Stimulated activated CD4-positive, alpha-beta T cell treated with anti-CD3 and anti-CD28 coated beads, Interleukin-15, amount 100 ng/mL, for 48 hours (primary cell): ENCODE measurements at regions not wholly inside any gene's neighbourhood (a gene's known extent, or its start where the extent isn't known, plus 50 kb on each side); places are given as distances from the start of the nearest gene placed in this dataset.

Experiments
- DNase-seq, 2 donors: peaks; one replicate each; pipeline ENCODE4 v3.0.0-alpha.2; 2020; ENCODE audit warnings: low read depth in 2 of 2

DNA sequence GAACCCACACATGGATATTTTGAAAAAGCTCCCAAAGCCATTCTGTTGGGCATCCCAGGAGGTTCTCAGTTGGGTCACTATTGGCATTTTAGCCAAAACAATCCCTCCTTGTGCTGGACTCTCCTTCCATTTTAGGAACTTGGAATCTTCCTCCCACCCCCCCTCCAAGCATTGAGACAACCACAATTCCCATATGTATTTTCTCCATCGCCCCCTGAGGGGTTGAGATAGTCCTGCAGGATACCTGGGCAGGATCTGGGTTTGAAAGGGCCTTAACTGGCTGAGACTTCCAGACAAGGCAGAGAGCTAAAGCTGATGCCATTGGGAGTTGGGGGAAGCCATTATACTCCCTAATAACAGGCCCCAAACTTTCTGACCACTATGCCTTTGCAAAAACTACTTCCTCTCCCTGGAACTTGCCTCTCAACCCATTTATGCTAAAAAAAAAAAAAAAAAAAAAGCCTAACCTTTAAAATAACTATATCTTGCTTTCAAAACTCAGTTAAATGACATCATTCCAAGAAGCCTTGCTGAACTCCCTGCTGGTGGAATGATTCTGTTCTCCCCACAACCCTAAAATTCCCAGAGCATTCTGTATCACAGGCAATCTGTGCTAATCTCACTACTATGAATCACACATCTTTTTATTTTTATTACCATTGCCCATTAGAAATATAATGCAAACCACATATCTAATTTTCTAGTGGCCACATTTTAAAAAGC lies 77.5 kb upstream of the PDE1C start:
- no peak for DNase-seq

DNA sequence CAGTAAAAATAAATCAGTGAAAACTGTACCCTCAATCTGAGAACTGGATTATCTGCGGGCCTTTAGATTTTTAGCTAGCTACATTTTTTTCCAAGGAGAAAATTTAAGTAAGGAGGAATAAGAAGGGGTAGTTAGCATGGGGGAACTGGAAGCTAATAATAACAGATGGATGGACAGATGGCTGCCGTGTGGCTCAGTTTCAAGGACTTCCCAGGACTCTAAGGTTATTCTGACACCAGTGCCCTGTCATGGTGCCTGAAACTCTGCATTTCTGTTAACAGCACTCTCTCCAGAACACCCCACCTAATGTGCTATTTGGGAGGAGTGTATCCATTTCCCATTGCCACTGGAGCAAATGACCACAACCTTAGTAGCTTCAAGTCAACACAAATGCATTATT lies 75.7 kb upstream of the PDE1C start:
- no peak for DNase-seq

DNA sequence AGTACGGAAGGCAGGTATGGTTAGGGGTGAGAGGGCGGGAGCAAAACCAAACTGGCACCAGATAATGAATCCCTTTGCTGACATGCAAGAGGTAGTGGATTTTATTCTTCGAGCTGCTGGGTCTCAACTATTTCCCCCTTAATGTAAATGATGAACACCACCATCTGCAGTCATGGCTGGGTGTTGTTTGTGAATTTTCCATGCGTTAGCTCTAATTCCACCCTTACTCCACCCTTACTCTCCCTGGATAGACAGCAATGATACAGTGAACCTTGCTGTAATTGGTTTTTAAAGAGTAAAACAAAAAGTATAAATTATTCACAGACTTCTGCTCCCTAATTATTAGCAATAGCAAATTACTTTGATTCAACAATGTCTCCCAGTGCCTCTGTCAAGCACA lies 74.5 kb upstream of the PDE1C start:
- no peak for DNase-seq

DNA sequence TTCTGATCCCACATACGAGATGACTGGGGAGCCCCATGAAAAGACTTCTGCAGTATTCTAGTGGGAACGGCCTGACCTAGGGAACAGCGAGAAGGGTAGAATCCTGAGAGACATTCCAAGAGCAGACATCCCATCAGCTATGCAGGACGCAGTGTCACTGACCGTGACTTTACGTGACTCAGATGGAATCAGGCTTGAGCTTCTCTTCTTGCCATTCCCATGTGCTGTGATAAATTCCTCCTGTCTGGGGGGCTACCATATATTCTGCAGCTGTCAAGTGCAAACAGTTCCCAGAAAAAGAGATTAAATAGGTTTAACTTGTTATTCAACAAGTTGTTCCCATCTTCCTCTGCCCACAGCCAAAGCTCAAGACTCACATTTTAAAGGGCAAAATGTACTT lies 73.1 kb upstream of the PDE1C start:
- DNase-seq, result no peak

DNA sequence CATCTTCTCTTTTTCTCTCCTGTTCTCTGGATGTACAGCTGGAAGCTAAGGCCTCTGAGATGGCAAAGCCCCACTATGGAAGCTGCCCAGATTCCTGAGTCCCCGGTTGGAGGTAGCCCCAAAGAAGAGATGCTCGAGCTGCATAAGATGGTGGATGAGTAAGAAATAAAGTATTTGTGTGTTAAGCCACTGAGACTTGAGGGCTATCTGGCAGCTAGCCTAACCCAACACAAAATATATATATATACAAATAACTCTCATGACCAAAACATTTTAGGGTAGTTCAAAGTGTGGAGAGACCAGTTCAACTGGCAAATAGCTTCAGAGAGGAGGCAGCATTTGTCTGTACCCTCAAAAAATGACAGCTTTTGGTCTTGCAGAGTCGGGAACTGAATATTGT lies 72.4 kb upstream of the PDE1C start:
- no peak for DNase-seq

DNA sequence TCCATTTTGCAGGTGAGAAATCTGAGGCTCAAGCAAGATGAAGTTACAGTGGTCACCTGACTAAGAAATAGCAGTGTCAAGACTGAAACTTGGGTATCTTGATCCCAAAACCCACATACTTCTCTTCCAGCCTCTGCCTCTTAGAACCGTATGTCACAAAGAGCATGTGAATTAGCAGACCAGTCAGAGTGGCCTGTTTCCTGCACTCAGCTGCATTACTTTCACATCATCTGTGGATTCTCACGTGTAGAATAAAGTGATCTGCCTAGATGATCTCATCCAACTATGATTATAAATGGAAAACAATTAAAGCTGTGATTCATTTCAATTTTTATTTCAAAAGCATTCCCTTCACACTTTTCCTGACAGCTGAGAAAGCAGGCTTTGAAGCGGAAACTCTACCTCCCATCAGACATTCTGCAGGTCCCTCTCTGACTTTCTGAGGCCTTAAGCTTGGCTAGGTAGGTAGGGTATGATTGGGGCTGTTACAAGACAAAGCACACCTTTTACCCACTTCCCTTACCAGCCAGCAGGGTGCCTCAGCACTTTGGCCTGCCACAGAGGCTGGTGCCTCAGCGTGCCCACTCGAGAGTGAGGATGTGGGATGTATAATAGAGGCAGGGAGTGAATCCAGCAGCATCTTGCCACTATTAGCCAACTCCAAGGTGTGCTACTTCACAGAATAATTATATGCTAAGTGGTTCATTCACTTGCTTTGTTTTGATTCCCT lies 70.2 kb upstream of the PDE1C start:
- no peak for DNase-seq

DNA sequence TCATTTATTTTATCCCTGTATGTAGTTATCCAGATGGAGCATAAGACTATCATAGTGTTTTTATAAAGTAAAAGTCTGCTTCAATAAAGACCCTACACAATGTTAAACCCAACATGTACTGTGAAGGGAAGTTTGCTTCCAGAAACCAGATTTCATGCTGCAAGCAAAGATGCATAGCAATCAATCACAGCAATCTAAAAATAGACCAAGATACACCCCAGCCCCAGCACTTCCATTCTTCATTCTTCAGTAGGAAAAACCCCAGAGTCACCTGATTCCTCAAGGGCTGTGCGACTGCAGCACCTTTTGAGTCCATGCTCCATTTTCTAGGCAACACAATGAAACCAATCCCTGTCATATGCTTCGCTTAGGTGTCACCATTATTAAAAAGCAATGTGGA lies 66.9 kb upstream of the PDE1C start:
- no peak for DNase-seq

DNA sequence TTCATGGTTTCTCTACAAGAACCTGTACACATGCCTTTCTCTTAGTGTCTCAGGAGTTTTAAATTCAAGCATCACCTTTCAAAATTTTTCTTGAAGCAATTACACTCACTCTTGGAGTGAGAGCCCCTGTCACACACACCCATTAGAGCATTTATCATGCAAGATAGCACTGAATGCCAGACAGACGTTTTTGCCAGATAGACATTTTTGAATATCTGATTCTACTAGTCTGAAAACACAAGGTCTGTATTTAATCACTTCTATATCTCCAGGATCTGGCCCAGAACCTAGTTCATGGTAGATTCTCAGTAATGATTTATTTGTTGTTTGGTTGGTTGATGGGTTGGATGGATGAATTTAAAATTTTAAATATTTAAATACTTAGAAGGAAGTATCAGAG lies 60.9 kb upstream of the PDE1C start:
- DNase-seq, result no peak

DNA sequence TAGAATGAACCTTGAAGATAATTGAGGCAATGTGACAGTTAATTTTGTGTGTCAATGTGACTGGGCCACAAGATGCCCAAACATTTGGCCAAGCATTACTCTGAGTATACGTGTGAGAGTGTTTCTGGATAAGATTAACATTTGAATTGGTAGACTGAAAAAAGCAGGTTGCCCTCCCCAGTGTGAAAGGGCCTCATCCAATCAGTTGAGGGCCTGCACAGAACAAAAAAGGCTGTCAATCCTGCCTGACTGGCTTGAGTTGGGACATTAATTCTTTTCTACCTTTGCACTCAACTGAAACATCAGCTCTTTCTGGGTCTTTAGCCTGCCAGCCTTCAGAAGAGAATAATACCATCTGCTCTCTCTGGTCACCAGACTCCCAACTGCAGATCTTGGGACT lies 56.6 kb upstream of the PDE1C start:
- DNase-seq, result no peak
